ENCODE measurements at regions not wholly inside any gene's neighbourhood (a gene's known extent, or its start where the extent isn't known, plus 50 kb on each side); places are given as distances from the start of the nearest gene placed in this dataset.
A peak's percentile ranks its signal among the peaks of the same experiment; 100 is the strongest.

GRCh38 chr1:239225396-239225795, 161.0 kb upstream of the CHRM3 start:
- DNase-seq (ENCODE audit: extremely low read depth in 1 of 11, low read depth in 9 of 11, low spot score in 4 of 11), result no peak

- no peak for DNase-seq (ENCODE audit: extremely low read depth in 1 of 11, low read depth in 9 of 11, low spot score in 4 of 11)
Observed at GRCh38 chr1:239224100-239224499, 162.3 kb upstream of the CHRM3 start.

GRCh38 chr1:239222999-239223398, 163.4 kb upstream of the CHRM3 start:
- DNase-seq (ENCODE audit: extremely low read depth in 1 of 11, low read depth in 9 of 11, low spot score in 4 of 11), result no peak

GRCh38 chr1:239221656-239222055, 164.7 kb upstream of the CHRM3 start:
- no peak for DNase-seq (ENCODE audit: extremely low read depth in 1 of 11, low read depth in 9 of 11, low spot score in 4 of 11)

- DNase-seq (ENCODE audit: extremely low read depth in 1 of 11, low read depth in 9 of 11, low spot score in 4 of 11), result no peak
Observed at GRCh38 chr1:239219679-239220078, 166.7 kb upstream of the CHRM3 start.

- no peak for DNase-seq (ENCODE audit: extremely low read depth in 1 of 11, low read depth in 9 of 11, low spot score in 4 of 11)
Observed at GRCh38 chr1:239218301-239218700, 168.1 kb upstream of the CHRM3 start.

GRCh38 chr1:239212811-239213220, 173.6 kb upstream of the CHRM3 start:
- DNase-seq (ENCODE audit: extremely low read depth in 1 of 11, low read depth in 9 of 11, low spot score in 4 of 11), result no peak

- DNase-seq (ENCODE audit: extremely low read depth in 1 of 11, low read depth in 9 of 11, low spot score in 4 of 11), result no peak
Observed at GRCh38 chr1:239209591-239209990, 176.8 kb upstream of the CHRM3 start.

GRCh38 chr1:239204401-239204800, 182.0 kb upstream of the CHRM3 start:
- DNase-seq (ENCODE audit: extremely low read depth in 1 of 11, low read depth in 9 of 11, low spot score in 4 of 11), result no peak

- no peak for DNase-seq (ENCODE audit: extremely low read depth in 1 of 11, low read depth in 9 of 11, low spot score in 4 of 11)
Observed at GRCh38 chr1:239197871-239198270, 188.5 kb upstream of the CHRM3 start.

GRCh38 chr1:239189998-239190512, 196.3 kb upstream of the CHRM3 start:
- no peak for DNase-seq (ENCODE audit: extremely low read depth in 1 of 11, low read depth in 9 of 11, low spot score in 4 of 11)

GRCh38 chr1:239186487-239186886, 199.9 kb upstream of the CHRM3 start:
- DNase-seq (ENCODE audit: extremely low read depth in 1 of 11, low read depth in 9 of 11, low spot score in 4 of 11), result no peak

GRCh38 chr1:239185245-239185619, 201.1 kb upstream of the CHRM3 start:
- no peak for DNase-seq (ENCODE audit: extremely low read depth in 1 of 11, low read depth in 9 of 11, low spot score in 4 of 11)

GRCh38 chr1:239184561-239185244, 201.7 kb upstream of the CHRM3 start:
- no peak for DNase-seq (ENCODE audit: extremely low read depth in 1 of 11, low read depth in 9 of 11, low spot score in 4 of 11)

- no peak for DNase-seq (ENCODE audit: extremely low read depth in 1 of 11, low read depth in 9 of 11, low spot score in 4 of 11)
Observed at GRCh38 chr1:239178961-239179360, 207.4 kb upstream of the CHRM3 start.

- DNase-seq (ENCODE audit: extremely low read depth in 1 of 11, low read depth in 9 of 11, low spot score in 4 of 11), result no peak
Observed at GRCh38 chr1:239174880-239175279, 211.5 kb upstream of the CHRM3 start.

- DNase-seq (ENCODE audit: extremely low read depth in 1 of 11, low read depth in 9 of 11, low spot score in 4 of 11), result no peak
Observed at GRCh38 chr1:239170828-239171227, 215.5 kb upstream of the CHRM3 start.

- no peak for DNase-seq (ENCODE audit: extremely low read depth in 1 of 11, low read depth in 9 of 11, low spot score in 4 of 11)
Observed at GRCh38 chr1:239169276-239169675, 217.1 kb upstream of the CHRM3 start.

GRCh38 chr1:239164451-239165180, 221.8 kb upstream of the CHRM3 start:
- no peak for DNase-seq (ENCODE audit: extremely low read depth in 1 of 11, low read depth in 9 of 11, low spot score in 4 of 11)

GRCh38 chr1:239155466-239156091, 230.8 kb upstream of the CHRM3 start:
- DNase-seq (ENCODE audit: extremely low read depth in 1 of 11, low read depth in 9 of 11, low spot score in 4 of 11), result peak in 10 of 11 donors; percentile 6 to 36 (median 26)
